GM23248 (cell line): ENCODE measurements at regions not wholly inside any gene's neighbourhood (a gene's known extent, or its start where the extent isn't known, plus 50 kb on each side); places are given as distances from the start of the nearest gene placed in this dataset.

Experiments used
- DNase-seq: peaks from one replicate; pipeline ENCODE4 v3.0.0-alpha.2; 2015
- H2AFZ ChIP-seq: fragments of 200-600 bp; sonication (generic); 2 replicates; pipeline ENCODE4 v1.6.1; 2016; ENCODE audit warnings: antibody characterized with exemption
- H3F3A ChIP-seq: fragments of 200-600 bp; sonication (generic); 2 replicates; pipeline ENCODE4 v1.6.1; 2016; ENCODE audit warnings: mild to moderate bottlenecking, antibody characterized with exemption, mixed run types; ENCODE audit not compliant: insufficient read depth
- H3K27ac ChIP-seq: fragments of 200-600 bp; sonication (generic); 2 replicates; pipeline ENCODE4 v1.5.1; 2016; ENCODE audit warnings: mild to moderate bottlenecking
- H3K27me3 ChIP-seq: fragments of 200-600 bp; sonication (generic); replicated peaks from 2 replicates; pipeline ENCODE4 v1.6.1; 2016; ENCODE audit warnings: mild to moderate bottlenecking; ENCODE audit not compliant: insufficient read depth
- H3K36me3 ChIP-seq: fragments of 200-600 bp; sonication (generic); 2 replicates; pipeline ENCODE4 v1.6.1; 2016; ENCODE audit warnings: low read depth, mild to moderate bottlenecking
- H3K4me1 ChIP-seq: fragments of 200-600 bp; sonication (generic); 2 replicates; pipeline ENCODE4 v1.6.1; 2016; ENCODE audit warnings: mild to moderate bottlenecking; ENCODE audit not compliant: insufficient read depth
- H3K4me2 ChIP-seq: fragments of 200-600 bp; sonication (generic); one replicate; pipeline ENCODE4 v1.6.1; 2016; ENCODE audit warnings: mild to moderate bottlenecking; ENCODE audit not compliant: unreplicated experiment
- H3K4me3 ChIP-seq: fragments of 200-600 bp; sonication (generic); 2 replicates; pipeline ENCODE4 v1.5.1; 2016; ENCODE audit warnings: mild to moderate bottlenecking
- H3K79me2 ChIP-seq: fragments of 200-600 bp; sonication (generic); 2 replicates; pipeline ENCODE4 v1.6.1; 2016; ENCODE audit warnings: mild to moderate bottlenecking; ENCODE audit not compliant: insufficient read depth
- H3K9ac ChIP-seq: fragments of 200-600 bp; sonication (generic); 2 replicates; pipeline ENCODE4 v1.6.1; 2016; ENCODE audit warnings: mild to moderate bottlenecking
- H3K9me2 ChIP-seq: fragments of 200-600 bp; sonication (generic); 2 replicates; pipeline ENCODE4 v1.6.1; 2016; ENCODE audit warnings: mixed run types, mild to moderate bottlenecking, moderate library complexity; ENCODE audit not compliant: insufficient read depth
- H3K9me3 ChIP-seq: fragments of 200-600 bp; sonication (generic); one replicate; pipeline ENCODE4 v1.6.1; 2017; ENCODE audit warnings: low read depth
- H4K20me1 ChIP-seq: fragments of 200-600 bp; sonication (generic); 2 replicates; pipeline ENCODE4 v1.6.0; 2016; ENCODE audit not compliant: insufficient read depth
- EZH2 ChIP-seq: fragments of 200-600 bp; sonication (generic); IDR thresholded peaks from 2 replicates; pipeline ENCODE4 v1.6.1; 2018; ENCODE audit warnings: antibody characterized with exemption, mild to moderate bottlenecking; ENCODE audit not compliant: insufficient read depth, poor library complexity, severe bottlenecking
- EZH2phosphoT487 ChIP-seq: fragments of 200-600 bp; sonication (generic); IDR thresholded peaks from 2 replicates; pipeline ENCODE4 v1.6.1; 2018; ENCODE audit warnings: antibody characterized with exemption, moderate library complexity, mild to moderate bottlenecking, low read depth; ENCODE audit not compliant: insufficient read depth
- WGBS, 2 experiments: methylation state at CpG; one replicate each; pipeline ENCODE4 v1.1.6; 2015 to 2017; ENCODE audit warnings: low lambda C conversion rate in 2 of 2, low coverage in 1 of 2; ENCODE audit errors: missing lambda C conversion rate in 2 of 2; 5-methylcytosine and 5-hydroxymethylcytosine counted together
- in situ Hi-C: fragments of 300-500 bp; cut with MboI; formaldehyde crosslinking; loops from 2 replicates; pipeline ENCODE4 v1.15.0; 2020

GRCh38 chr10:120076996-120077706 is 184.6 kb downstream of the SEC23IP start:
- no peaks in the 10 kb centered on the region for H3K27me3 ChIP-seq
- no peaks in the 10 kb centered on the region for H3F3A ChIP-seq
- no peak overlapping the region for H3K4me3 ChIP-seq
- no peak overlapping the region for H3K9ac ChIP-seq
- no peaks in the 10 kb centered on the region for H3K4me1 ChIP-seq
- no peaks in the 10 kb centered on the region for H3K9me3 ChIP-seq
- in situ Hi-C loops, result no loop called here
- no peak overlapping the region for H3K27ac ChIP-seq
- no peaks in the 10 kb centered on the region for H3K36me3 ChIP-seq
- TF ChIP-seq EZH2 (no peak), EZH2phosphoT487 (no peak)
- H4K20me1 ChIP-seq, result no peaks in the 10 kb centered on the region
- no peak for DNase-seq
- no peaks in the 10 kb centered on the region for H3K9me2 ChIP-seq
- no peak overlapping the region for H2AFZ ChIP-seq
- WGBS, 2 experiments, result 16 to 20% methylated on average over 11 of the region's 11 CpGs
- H3K4me2 ChIP-seq, result no peak overlapping the region
- H3K79me2 ChIP-seq, result no peaks in the 10 kb centered on the region

- 6 to 8% methylated on average over 14 of the region's 14 CpGs for WGBS, 2 experiments
- no peak overlapping the region for H2AFZ ChIP-seq
- DNase-seq, result no peak
- H3K79me2 ChIP-seq, result no peaks in the 10 kb centered on the region
- H3K9me3 ChIP-seq, result no peaks in the 10 kb centered on the region
- TF ChIP-seq EZH2phosphoT487 (no peak), EZH2 (no peak)
- H3K9me2 ChIP-seq, result no peaks in the 10 kb centered on the region
- in situ Hi-C loops, result no loop called here
- H3K36me3 ChIP-seq, result no peaks in the 10 kb centered on the region
- H3F3A ChIP-seq, result no peaks in the 10 kb centered on the region
- no peak overlapping the region for H3K9ac ChIP-seq
- no peaks in the 10 kb centered on the region for H3K27me3 ChIP-seq
- no peak overlapping the region for H3K4me3 ChIP-seq
- no peaks in the 10 kb centered on the region for H3K4me1 ChIP-seq
- H3K27ac ChIP-seq, result no peak overlapping the region
- H3K4me2 ChIP-seq, result no peak overlapping the region
- H4K20me1 ChIP-seq, result no peaks in the 10 kb centered on the region
Measured at GRCh38 chr10:120077707-120078492, 185.4 kb downstream of the SEC23IP start.

GRCh38 chr10:120085096-120085796 is 192.7 kb downstream of the SEC23IP start:
- WGBS, 2 experiments, result 3 to 7% methylated on average over 5 of the region's 5 CpGs
- Histone ChIP-seq H3F3A (no peaks in the 10 kb centered on the region), H3K9me2 (no peaks in the 10 kb centered on the region), H3K4me3 (no peak overlapping the region), H3K27me3 (no peaks in the 10 kb centered on the region), H3K4me1 (no peaks in the 10 kb centered on the region), H3K27ac (no peak overlapping the region), H3K9me3 (no peaks in the 10 kb centered on the region), H4K20me1 (no peaks in the 10 kb centered on the region), H3K9ac (no peak overlapping the region), H2AFZ (no peak overlapping the region), H3K4me2 (no peak overlapping the region), H3K79me2 (no peaks in the 10 kb centered on the region), H3K36me3 (no peaks in the 10 kb centered on the region)
- TF ChIP-seq EZH2phosphoT487, result no peak
- no peak for TF ChIP-seq EZH2
- no peak for DNase-seq
- in situ Hi-C loops, result no loop called here

GRCh38 chr10:120086066-120086465 is 193.5 kb downstream of the SEC23IP start:
- in situ Hi-C loops, result no loop called here
- Histone ChIP-seq H3K9me2 (no peaks in the 10 kb centered on the region), H3K9me3 (no peaks in the 10 kb centered on the region), H3F3A (no peaks in the 10 kb centered on the region), H3K4me1 (no peaks in the 10 kb centered on the region), H2AFZ (no peak overlapping the region), H3K27me3 (no peaks in the 10 kb centered on the region), H3K27ac (no peak overlapping the region), H4K20me1 (no peaks in the 10 kb centered on the region), H3K4me2 (no peak overlapping the region), H3K4me3 (no peak overlapping the region), H3K36me3 (no peaks in the 10 kb centered on the region), H3K9ac (no peak overlapping the region), H3K79me2 (no peaks in the 10 kb centered on the region)
- no peak for TF ChIP-seq EZH2
- no peak for TF ChIP-seq EZH2phosphoT487
- WGBS, 2 experiments, result 33 to 44% methylated on average over 6 of the region's 6 CpGs
- DNase-seq, result no peak
